Hepatocyte (in vitro differentiated cells): ENCODE measurements at regions not wholly inside any gene's neighbourhood (a gene's known extent, or its start where the extent isn't known, plus 50 kb on each side); places are given as distances from the start of the nearest gene placed in this dataset.

Experiments
- DNase-seq: peaks from one replicate; pipeline ENCODE4 v3.0.0-alpha.2; 2016; ENCODE audit warnings: low spot score
- H2AFZ ChIP-seq: fragments of 200-600 bp; sonication (generic); 2 replicates; pipeline ENCODE4 v1.6.0; 2016; ENCODE audit warnings: antibody characterized with exemption, mild to moderate bottlenecking
- H3K27ac ChIP-seq: fragments of 200-600 bp; sonication (generic); 2 replicates; pipeline ENCODE4 v1.5.1; 2016; ENCODE audit warnings: mild to moderate bottlenecking
- H3K27me3 ChIP-seq: fragments of 200-600 bp; sonication (generic); 2 replicates; pipeline ENCODE4 v1.6.1; 2016
- H3K36me3 ChIP-seq: fragments of 200-600 bp; sonication (generic); replicated peaks from 2 replicates; pipeline ENCODE4 v1.5.1; 2016; ENCODE audit warnings: low read depth; ENCODE audit not compliant: insufficient read depth
- H3K4me1 ChIP-seq: fragments of 200-600 bp; sonication (generic); 2 replicates; pipeline ENCODE4 v1.5.1; 2016; ENCODE audit warnings: mild to moderate bottlenecking, moderate library complexity; ENCODE audit not compliant: insufficient read depth
- H3K4me2 ChIP-seq: fragments of 200-600 bp; sonication (generic); 2 replicates; pipeline ENCODE4 v1.6.0; 2016
- H3K4me3 ChIP-seq: fragments of 200-600 bp; sonication (generic); 2 replicates; pipeline ENCODE4 v1.5.1; 2016; ENCODE audit warnings: mild to moderate bottlenecking
- H3K79me2 ChIP-seq: fragments of 200-600 bp; sonication (generic); 2 replicates; pipeline ENCODE4 v1.6.0; 2017; ENCODE audit warnings: mild to moderate bottlenecking
- H3K9me2 ChIP-seq: fragments of 200-600 bp; sonication (generic); replicated peaks from 2 replicates; pipeline ENCODE4 v1.6.0; 2017; ENCODE audit warnings: mild to moderate bottlenecking; ENCODE audit not compliant: insufficient read depth
- H3K9me3 ChIP-seq: fragments of 200-600 bp; sonication (generic); 2 replicates; pipeline ENCODE4 v1.5.1; 2016; ENCODE audit warnings: low read depth, mild to moderate bottlenecking
- H4K20me1 ChIP-seq: fragments of 200-600 bp; sonication (generic); 2 replicates; pipeline ENCODE4 v1.6.0; 2016; ENCODE audit warnings: mild to moderate bottlenecking; ENCODE audit not compliant: insufficient read depth, poor library complexity, severe bottlenecking
- CTCF ChIP-seq: fragments of 200-600 bp; sonication (generic); IDR thresholded peaks from 2 replicates; pipeline ENCODE4 v1.5.1; 2016; ENCODE audit warnings: antibody characterized with exemption, mild to moderate bottlenecking; ENCODE audit not compliant: poor library complexity
- EZH2 ChIP-seq: fragments of 200-600 bp; sonication (generic); IDR thresholded peaks from 2 replicates; pipeline ENCODE4 v1.6.1; 2016; ENCODE audit warnings: antibody characterized with exemption, mild to moderate bottlenecking, borderline replicate concordance
- EZH2phosphoT487 ChIP-seq: fragments of 200-600 bp; sonication (generic); IDR thresholded peaks from one replicate; pipeline ENCODE4 v1.6.1; 2018; ENCODE audit warnings: antibody characterized with exemption, mild to moderate bottlenecking, low read depth, moderate library complexity; ENCODE audit not compliant: unreplicated experiment, severe bottlenecking
- WGBS: methylation state at CpG from one replicate; pipeline ENCODE4 v1.1.6; 2016; ENCODE audit warnings: low lambda C conversion rate; ENCODE audit errors: missing lambda C conversion rate; 5-methylcytosine and 5-hydroxymethylcytosine counted together

GRCh38 chr11:104435494-104435893, 271.5 kb upstream of the PDGFD start:
- Histone ChIP-seq H3K4me2 (no peak overlapping the region), H3K27ac (no peak overlapping the region), H3K4me1 (no peaks in the 10 kb centered on the region), H3K27me3 (no peaks in the 10 kb centered on the region), H3K36me3 (no peaks in the 10 kb centered on the region), H3K9me2 (no peaks in the 10 kb centered on the region), H3K4me3 (no peak overlapping the region), H2AFZ (no peak overlapping the region), H3K9me3 (no peaks in the 10 kb centered on the region), H4K20me1 (no peaks in the 10 kb centered on the region), H3K79me2 (no peaks in the 10 kb centered on the region)
- no peak for DNase-seq
- TF ChIP-seq EZH2 (no peak), EZH2phosphoT487 (no peak), CTCF (no peak)

- no peaks in the 10 kb centered on the region for H3K79me2 ChIP-seq
- no peak overlapping the region for H3K4me3 ChIP-seq
- 81% methylated on average over 3 of the region's 3 CpGs for WGBS
- H3K9me3 ChIP-seq, result no peaks in the 10 kb centered on the region
- H3K9me2 ChIP-seq, result no peaks in the 10 kb centered on the region
- H3K27ac ChIP-seq, result no peak overlapping the region
- TF ChIP-seq CTCF (no peak), EZH2phosphoT487 (no peak), EZH2 (no peak)
- no peaks in the 10 kb centered on the region for H3K4me1 ChIP-seq
- no peak overlapping the region for H3K4me2 ChIP-seq
- no peaks in the 10 kb centered on the region for H3K27me3 ChIP-seq
- DNase-seq, result no peak
- H3K36me3 ChIP-seq, result no peaks in the 10 kb centered on the region
- no peak overlapping the region for H2AFZ ChIP-seq
- H4K20me1 ChIP-seq, result no peaks in the 10 kb centered on the region
These were observed 269.8 kb upstream of the PDGFD start for GRCh38 chr11:104433751-104434150.

- H2AFZ ChIP-seq, result no peak overlapping the region
- no peak for DNase-seq
- H3K27me3 ChIP-seq, result no peaks in the 10 kb centered on the region
- no peaks in the 10 kb centered on the region for H3K9me3 ChIP-seq
- no peak overlapping the region for H3K4me3 ChIP-seq
- H3K27ac ChIP-seq, result no peak overlapping the region
- H4K20me1 ChIP-seq, result no peaks in the 10 kb centered on the region
- H3K4me1 ChIP-seq, result no peaks in the 10 kb centered on the region
- TF ChIP-seq CTCF (no peak), EZH2 (no peak), EZH2phosphoT487 (no peak)
- no peaks in the 10 kb centered on the region for H3K36me3 ChIP-seq
- no peaks in the 10 kb centered on the region for H3K79me2 ChIP-seq
- WGBS, result 71% methylated on average over 1 of the region's 1 CpG
- no peaks in the 10 kb centered on the region for H3K9me2 ChIP-seq
- H3K4me2 ChIP-seq, result no peak overlapping the region
These were observed 269.0 kb upstream of the PDGFD start for GRCh38 chr11:104432981-104433380.

GRCh38 chr11:104432526-104432925, 268.6 kb upstream of the PDGFD start:
- no peak overlapping the region for H3K27ac ChIP-seq
- no peak overlapping the region for H3K4me3 ChIP-seq
- no peaks in the 10 kb centered on the region for H3K36me3 ChIP-seq
- H2AFZ ChIP-seq, result no peak overlapping the region
- no peak for TF ChIP-seq CTCF
- no peak for TF ChIP-seq EZH2phosphoT487
- no peak for TF ChIP-seq EZH2
- no peaks in the 10 kb centered on the region for H3K4me1 ChIP-seq
- H3K79me2 ChIP-seq, result no peaks in the 10 kb centered on the region
- H4K20me1 ChIP-seq, result no peaks in the 10 kb centered on the region
- no peaks in the 10 kb centered on the region for H3K9me2 ChIP-seq
- no peak overlapping the region for H3K4me2 ChIP-seq
- H3K27me3 ChIP-seq, result no peaks in the 10 kb centered on the region
- DNase-seq, result no peak
- WGBS, result 79% methylated on average over 4 of the region's 4 CpGs
- H3K9me3 ChIP-seq, result no peaks in the 10 kb centered on the region
